ENCODE measurements at regions not wholly inside any gene's neighbourhood (a gene's known extent, or its start where the extent isn't known, plus 50 kb on each side); places are given as distances from the start of the nearest gene placed in this dataset.
"Not testable (repeated sequence)": the region's sequence is repeated elsewhere in the genome, so short reads cannot be mapped to it uniquely, and the experiment has no call there.

GRCh38 chr4:20122198-20122988, 129.3 kb upstream of the SLIT2 start:
- DNase-seq (ENCODE audit: low spot score), result no peak

- no peak for DNase-seq (ENCODE audit: low spot score)
These were observed 132.6 kb upstream of the SLIT2 start for GRCh38 chr4:20119141-20119540.

- DNase-seq (ENCODE audit: low spot score), result no peak
These were observed 142.3 kb upstream of the SLIT2 start for GRCh38 chr4:20109391-20109790.

- no peak for DNase-seq (ENCODE audit: low spot score)
These were observed 144.8 kb upstream of the SLIT2 start for GRCh38 chr4:20106921-20107320.

- no peak for DNase-seq (ENCODE audit: low spot score)
These were observed 149.9 kb upstream of the SLIT2 start for GRCh38 chr4:20101831-20102230.

- no peak for DNase-seq (ENCODE audit: low spot score)
These were observed 154.8 kb upstream of the SLIT2 start for GRCh38 chr4:20096911-20097310.

GRCh38 chr4:20095805-20096541, 155.7 kb upstream of the SLIT2 start:
- no peak for DNase-seq (ENCODE audit: low spot score)

- DNase-seq (ENCODE audit: low spot score), result no peak
These were observed 159.9 kb upstream of the SLIT2 start for GRCh38 chr4:20091781-20092180.

- DNase-seq (ENCODE audit: low spot score), result no peak
These were observed 164.2 kb upstream of the SLIT2 start for GRCh38 chr4:20087522-20087911.

GRCh38 chr4:20086799-20087521, 164.7 kb upstream of the SLIT2 start:
- no peak for DNase-seq (ENCODE audit: low spot score)

GRCh38 chr4:20086067-20086798, 165.5 kb upstream of the SLIT2 start:
- DNase-seq (ENCODE audit: low spot score), result no peak

- no peak for DNase-seq (ENCODE audit: low spot score)
These were observed 166.1 kb upstream of the SLIT2 start for GRCh38 chr4:20085653-20086052.

GRCh38 chr4:20085156-20085555, 166.5 kb upstream of the SLIT2 start:
- DNase-seq (ENCODE audit: low spot score), result no peak

GRCh38 chr4:20084488-20084887, 167.2 kb upstream of the SLIT2 start:
- no peak for DNase-seq (ENCODE audit: low spot score)

GRCh38 chr4:20078644-20079043, 173.1 kb upstream of the SLIT2 start:
- no peak for DNase-seq (ENCODE audit: low spot score)

GRCh38 chr4:20075248-20075871, 176.3 kb upstream of the SLIT2 start:
- DNase-seq (ENCODE audit: low spot score), result no peak

GRCh38 chr4:20074450-20074849, 177.3 kb upstream of the SLIT2 start:
- peak; percentile 7 for DNase-seq (ENCODE audit: low spot score)

- DNase-seq (ENCODE audit: low spot score), result no peak
These were observed 185.8 kb upstream of the SLIT2 start for GRCh38 chr4:20065952-20066351.

GRCh38 chr4:20062857-20063256, 188.8 kb upstream of the SLIT2 start:
- not testable (repeated sequence) for DNase-seq (ENCODE audit: low spot score)

- no peak for DNase-seq (ENCODE audit: low spot score)
These were observed 189.7 kb upstream of the SLIT2 start for GRCh38 chr4:20062054-20062453.

GRCh38 chr4:20050768-20051167, 200.9 kb upstream of the SLIT2 start:
- no peak for DNase-seq (ENCODE audit: low spot score)

- DNase-seq (ENCODE audit: low spot score), result no peak
These were observed 201.8 kb upstream of the SLIT2 start for GRCh38 chr4:20049889-20050288.

All from HuH-7 (cell line).